IPS-20b (cell line): ENCODE measurements at regions not wholly inside any gene's neighbourhood (a gene's known extent, or its start where the extent isn't known, plus 50 kb on each side); places are given as distances from the start of the nearest gene placed in this dataset.

Experiments used
- H3K27ac ChIP-seq: one replicate; pipeline ENCODE4 v1.5.1; 2013; ENCODE audit warnings: low read length
- H3K27me3 ChIP-seq: 2 replicates; pipeline ENCODE4 v1.6.1; 2013; ENCODE audit warnings: mild to moderate bottlenecking, low read length, inconsistent platforms; ENCODE audit not compliant: insufficient read depth
- H3K36me3 ChIP-seq: 2 replicates; pipeline ENCODE4 v1.6.1; 2013; ENCODE audit warnings: low read depth, mild to moderate bottlenecking, inconsistent platforms, low read length, moderate library complexity; ENCODE audit not compliant: insufficient read depth
- H3K4me1 ChIP-seq: 2 replicates; pipeline ENCODE4 v1.6.1; 2013; ENCODE audit warnings: mild to moderate bottlenecking, control low read depth, inconsistent platforms, low read length, moderate library complexity; ENCODE audit not compliant: insufficient read depth
- H3K4me3 ChIP-seq: 2 replicates; pipeline ENCODE4 v1.5.1; 2013; ENCODE audit warnings: mild to moderate bottlenecking, low read length, inconsistent platforms
- H3K9ac ChIP-seq: 2 replicates; pipeline ENCODE4 v1.6.1; 2013; ENCODE audit warnings: low read depth, mild to moderate bottlenecking, inconsistent platforms, low read length, moderate library complexity
- H3K9me3 ChIP-seq: 2 replicates; pipeline ENCODE4 v1.6.1; 2013; ENCODE audit warnings: mild to moderate bottlenecking, low read depth, low read length, inconsistent platforms; ENCODE audit not compliant: insufficient read depth

DNA sequence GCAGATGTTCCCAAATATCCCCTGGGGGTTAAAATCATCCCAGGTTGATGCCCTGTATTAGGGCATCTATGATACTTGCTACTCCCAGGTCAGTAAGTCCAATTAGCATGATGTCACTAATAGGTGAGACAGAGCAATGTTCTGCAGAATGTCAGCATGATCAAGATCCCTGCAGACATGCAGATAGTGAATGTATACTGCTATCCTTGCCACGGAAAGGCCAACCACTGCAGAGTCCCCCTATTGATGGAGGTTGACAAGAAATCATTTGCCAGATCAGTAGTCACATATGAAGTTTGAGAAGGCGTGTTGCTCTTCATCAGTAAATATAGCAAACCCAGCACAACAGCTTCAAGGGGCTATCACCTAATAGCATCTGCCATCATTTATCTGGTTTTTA, 97.4 kb downstream of the SETD4 start:
- no peak overlapping the region for H3K9ac ChIP-seq
- no peak overlapping the region for H3K27ac ChIP-seq
- no peak overlapping the region for H3K4me3 ChIP-seq
- H3K4me1 ChIP-seq = no peaks in the 10 kb centered on the region
- H3K27me3 ChIP-seq = no peaks in the 10 kb centered on the region
- H3K9me3 ChIP-seq = no peaks in the 10 kb centered on the region
- no peaks in the 10 kb centered on the region for H3K36me3 ChIP-seq

- Histone ChIP-seq H3K27me3 (no peaks in the 10 kb centered on the region), H3K9ac (no peak overlapping the region), H3K36me3 (no peaks in the 10 kb centered on the region), H3K4me1 (no peaks in the 10 kb centered on the region), H3K9me3 (no peaks in the 10 kb centered on the region), H3K27ac (no peak overlapping the region), H3K4me3 (no peak overlapping the region)
Measured at GRCh38 chr21:35954066-35954465, 106.3 kb downstream of the SETD4 start.

- no peaks in the 10 kb centered on the region for H3K36me3 ChIP-seq
- H3K4me1 ChIP-seq = no peaks in the 10 kb centered on the region
- H3K9ac ChIP-seq = no peak overlapping the region
- H3K9me3 ChIP-seq = no peaks in the 10 kb centered on the region
- H3K27me3 ChIP-seq = no peaks in the 10 kb centered on the region
- H3K27ac ChIP-seq = no peak overlapping the region
- no peak overlapping the region for H3K4me3 ChIP-seq
Measured at GRCh38 chr21:35953597-35953996, 106.7 kb downstream of the SETD4 start.

GRCh38 chr21:35952651-35953340, 107.5 kb downstream of the SETD4 start:
- Histone ChIP-seq H3K4me3 (no peak overlapping the region), H3K9ac (no peak overlapping the region), H3K27ac (no peak overlapping the region), H3K4me1 (no peaks in the 10 kb centered on the region), H3K27me3 (no peaks in the 10 kb centered on the region), H3K9me3 (no peaks in the 10 kb centered on the region), H3K36me3 (no peaks in the 10 kb centered on the region)

DNA sequence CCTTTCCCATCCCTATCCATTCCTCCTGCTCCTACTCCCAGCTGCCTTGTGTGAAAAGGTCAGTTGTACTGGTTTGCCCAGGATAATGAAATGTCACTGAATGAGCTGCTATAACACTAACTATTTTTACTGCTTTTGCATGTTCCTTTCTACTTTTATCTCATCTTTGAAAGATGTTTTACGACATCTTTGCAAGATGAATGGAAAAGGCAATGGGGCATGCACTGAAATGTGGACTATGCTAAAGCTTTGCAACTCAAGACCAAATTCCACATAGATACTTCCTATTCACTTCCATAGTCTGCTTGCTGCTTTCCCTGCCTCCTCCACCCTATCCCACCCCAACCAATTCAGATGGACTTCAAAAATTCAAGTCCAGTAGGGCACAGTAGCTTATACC, 111.3 kb downstream of the SETD4 start:
- H3K4me1 ChIP-seq = no peaks in the 10 kb centered on the region

GRCh38 chr21:35945089-35945671, 115.1 kb downstream of the SETD4 start:
- Histone ChIP-seq H3K4me1 (no peaks in the 10 kb centered on the region), H3K27ac (no peak overlapping the region), H3K9me3 (no peaks in the 10 kb centered on the region), H3K9ac (no peak overlapping the region), H3K4me3 (no peak overlapping the region), H3K27me3 (no peaks in the 10 kb centered on the region), H3K36me3 (no peaks in the 10 kb centered on the region)

More for the DNA sequence above, 111.3 kb downstream of the SETD4 start:
- Histone ChIP-seq H3K9ac (no peak overlapping the region), H3K4me3 (no peak overlapping the region), H3K27me3 (no peaks in the 10 kb centered on the region), H3K36me3 (no peaks in the 10 kb centered on the region), H3K9me3 (no peaks in the 10 kb centered on the region), H3K27ac (no peak overlapping the region)

DNA sequence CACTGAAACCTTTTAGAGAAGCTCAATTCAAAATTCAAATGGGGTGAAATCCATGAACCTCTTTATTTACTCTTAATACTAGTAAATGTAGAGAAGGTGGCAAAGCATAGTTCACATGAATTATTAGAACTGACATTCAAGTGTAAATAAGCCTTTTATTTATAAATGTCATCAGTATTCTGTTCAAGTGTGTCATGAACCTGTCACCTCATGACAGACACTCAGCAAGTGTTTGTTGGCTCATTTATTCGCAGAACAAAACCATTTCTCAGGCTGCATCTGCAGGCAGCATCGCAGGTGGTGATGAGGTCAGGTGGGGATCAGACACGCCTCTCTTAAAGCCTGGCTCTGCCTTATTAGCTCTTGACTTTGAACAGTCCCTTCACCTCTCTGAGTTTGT, 116.6 kb downstream of the SETD4 start:
- no peak overlapping the region for H3K9ac ChIP-seq
- H3K9me3 ChIP-seq = no peaks in the 10 kb centered on the region
- no peaks in the 10 kb centered on the region for H3K4me1 ChIP-seq
- no peak overlapping the region for H3K4me3 ChIP-seq
- no peaks in the 10 kb centered on the region for H3K27me3 ChIP-seq
- no peak overlapping the region for H3K27ac ChIP-seq
- H3K36me3 ChIP-seq = no peaks in the 10 kb centered on the region

DNA sequence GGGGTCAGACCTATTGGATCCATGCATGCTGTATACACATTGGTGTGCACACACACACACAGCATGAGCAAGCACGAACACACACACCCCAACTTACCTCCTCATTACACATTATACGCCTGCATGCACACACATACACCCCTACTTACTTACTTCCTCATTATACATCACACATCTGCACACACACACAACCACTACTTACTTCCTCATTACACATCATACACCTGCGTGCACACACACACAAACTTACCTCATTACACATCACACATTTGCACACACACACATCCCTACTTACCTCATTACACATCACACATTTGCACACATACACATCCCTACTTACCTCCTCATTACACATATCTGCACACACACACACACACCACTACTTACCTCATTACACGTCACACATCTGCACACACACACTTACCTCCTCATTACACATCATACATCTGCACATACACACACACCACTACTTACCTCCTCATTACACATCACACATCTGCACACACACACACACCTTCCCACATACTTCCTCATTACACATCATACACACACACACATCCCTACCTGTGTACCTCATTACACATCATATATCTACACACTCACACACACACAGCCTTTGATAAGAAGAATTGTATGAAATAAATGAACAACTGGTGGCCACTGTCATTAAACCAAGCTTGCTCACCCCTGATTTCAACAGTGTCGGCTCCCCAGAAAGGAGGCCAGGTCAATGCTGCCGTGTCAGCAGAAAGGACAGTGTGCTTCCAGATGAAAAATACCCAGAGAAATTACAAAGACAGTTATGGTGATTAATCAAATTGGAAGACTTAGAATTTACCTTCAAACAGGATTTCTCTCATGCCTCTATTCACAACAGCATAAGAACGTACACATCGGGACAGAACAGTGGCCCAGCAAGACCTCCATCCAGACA, 117.8 kb downstream of the SETD4 start:
- Histone ChIP-seq H3K9me3 (no peaks in the 10 kb centered on the region), H3K4me1 (no peaks in the 10 kb centered on the region), H3K27ac (no peak overlapping the region), H3K27me3 (no peaks in the 10 kb centered on the region), H3K36me3 (no peaks in the 10 kb centered on the region), H3K4me3 (no peak overlapping the region), H3K9ac (no peak overlapping the region)

DNA sequence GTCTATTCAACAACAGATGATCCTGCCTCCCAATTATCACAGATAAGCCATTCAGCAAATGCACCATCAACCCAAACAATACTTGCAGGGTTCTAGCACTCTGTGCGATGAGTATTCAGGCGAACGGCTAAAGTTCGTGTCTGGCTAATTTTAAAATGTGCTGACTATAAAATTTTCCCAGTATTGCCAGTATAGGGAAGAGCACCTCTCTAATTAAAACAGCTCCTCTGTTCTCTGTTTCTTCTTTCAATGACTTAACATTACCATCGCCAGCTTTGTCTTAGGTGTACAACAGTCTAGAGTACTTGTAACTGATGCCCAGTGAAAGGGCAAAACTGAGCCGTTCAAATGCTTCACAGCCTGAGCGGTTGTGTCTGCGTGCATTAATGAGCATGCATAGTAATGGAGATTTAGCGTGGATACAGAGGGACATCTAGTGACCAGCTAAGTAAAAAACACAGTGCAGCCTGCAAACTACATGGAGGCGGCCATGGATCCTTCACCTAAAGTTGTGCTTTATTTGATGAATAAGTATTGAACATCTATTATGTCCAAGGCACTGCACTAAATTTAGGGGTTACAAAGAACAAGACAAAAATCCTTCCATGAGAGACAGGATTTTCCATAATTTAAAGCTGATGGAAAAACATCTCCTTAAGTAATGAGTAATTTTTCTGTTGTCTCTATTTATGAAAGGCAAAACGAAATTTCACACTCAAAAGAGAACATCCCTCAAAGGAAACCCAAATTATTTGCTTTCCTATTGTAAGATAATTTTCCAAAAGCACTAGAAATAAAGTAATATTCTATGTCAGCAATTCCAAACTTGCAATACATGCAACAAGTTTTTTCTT, 120.0 kb downstream of the SETD4 start:
- no peaks in the 10 kb centered on the region for H3K9me3 ChIP-seq
- H3K4me1 ChIP-seq = no peaks in the 10 kb centered on the region
- H3K27me3 ChIP-seq = no peaks in the 10 kb centered on the region
- H3K27ac ChIP-seq = no peak overlapping the region
- H3K9ac ChIP-seq = no peak overlapping the region
- H3K36me3 ChIP-seq = no peaks in the 10 kb centered on the region
- H3K4me3 ChIP-seq = no peak overlapping the region

GRCh38 chr21:35938446-35938845, 121.9 kb downstream of the SETD4 start:
- Histone ChIP-seq H3K9ac (no peak overlapping the region), H3K36me3 (no peaks in the 10 kb centered on the region), H3K9me3 (no peaks in the 10 kb centered on the region), H3K27me3 (no peaks in the 10 kb centered on the region), H3K4me3 (no peak overlapping the region), H3K27ac (no peak overlapping the region), H3K4me1 (no peaks in the 10 kb centered on the region)

GRCh38 chr21:35933466-35933865, 126.9 kb downstream of the SETD4 start:
- H3K27me3 ChIP-seq = no peaks in the 10 kb centered on the region
- no peak overlapping the region for H3K27ac ChIP-seq
- no peak overlapping the region for H3K4me3 ChIP-seq
- no peaks in the 10 kb centered on the region for H3K4me1 ChIP-seq
- no peak overlapping the region for H3K9ac ChIP-seq
- no peaks in the 10 kb centered on the region for H3K9me3 ChIP-seq
- H3K36me3 ChIP-seq = no peaks in the 10 kb centered on the region
